SK-N-SH treated with all-trans-retinoic acid at 6 μM for 48 hours (cell line): ENCODE measurements at regions not wholly inside any gene's neighbourhood (a gene's known extent, or its start where the extent isn't known, plus 50 kb on each side); places are given as distances from the start of the nearest gene placed in this dataset.

Source experiments
- ATAC-seq: fragments of 200-7000 bp; cut with Tn5 transposase; 3 replicates; pipeline ENCODE4 v1.9.1; 2020; ENCODE audit warnings: mild to moderate bottlenecking, moderate library complexity
- ARNTL ChIP-seq: fragments of 450-650 bp; formaldehyde crosslinking; IDR thresholded peaks from 2 replicates; pipeline ENCODE4 v1.5.0; 2020; ENCODE audit warnings: low read depth, mild to moderate bottlenecking, moderate library complexity, borderline replicate concordance
- BACH2 ChIP-seq: fragments of 250-450 bp; sonication (Bioruptor Pico); IDR thresholded peaks from 2 replicates; pipeline ENCODE4 v1.9.0; 2021; ENCODE audit warnings: mild to moderate bottlenecking, borderline replicate concordance
- CSDC2 ChIP-seq: fragments of 250-450 bp; sonication (Bioruptor Pico); IDR thresholded peaks from 2 replicates; pipeline ENCODE4 v1.5.0; 2020; ENCODE audit warnings: mild to moderate bottlenecking, moderate library complexity
- ESRRG ChIP-seq: fragments of 250-450 bp; sonication (Bioruptor Pico); IDR thresholded peaks from 2 replicates; pipeline ENCODE4 v1.6.1; 2021; ENCODE audit warnings: mild to moderate bottlenecking
- GLIS3 ChIP-seq: fragments of 250-450 bp; sonication (Bioruptor Pico); IDR thresholded peaks from 2 replicates; pipeline ENCODE4 v1.5.0; 2020; ENCODE audit warnings: mild to moderate bottlenecking, moderate library complexity
- ISL1 ChIP-seq: fragments of 250-450 bp; sonication (Bioruptor Pico); IDR thresholded peaks from 2 replicates; pipeline ENCODE4 v2.1.2; 2022; ENCODE audit warnings: mild to moderate bottlenecking, moderate library complexity
- OSR1 ChIP-seq: fragments of 250-450 bp; sonication (Bioruptor Pico); IDR thresholded peaks from 2 replicates; pipeline ENCODE4 v1.8.0; 2022; ENCODE audit warnings: moderate library complexity, mild to moderate bottlenecking, inconsistent platforms
- RARB ChIP-seq: fragments of 250-450 bp; sonication (Bioruptor Pico); IDR thresholded peaks from 2 replicates; pipeline ENCODE4 v1.8.0; 2021; ENCODE audit warnings: mild to moderate bottlenecking, moderate library complexity
- SNAI2 ChIP-seq: fragments of 250-450 bp; sonication (Bioruptor Pico); IDR thresholded peaks from 2 replicates; pipeline ENCODE4 v1.5.0; 2020; ENCODE audit warnings: mild to moderate bottlenecking, moderate library complexity
- TCF4 ChIP-seq: fragments of 250-450 bp; sonication (Bioruptor Pico); IDR thresholded peaks from 2 replicates; pipeline ENCODE4 v1.8.0; 2021; ENCODE audit warnings: mild to moderate bottlenecking, moderate library complexity, borderline replicate concordance
- TOX ChIP-seq: fragments of 250-450 bp; sonication (Bioruptor Pico); IDR thresholded peaks from 2 replicates; pipeline ENCODE4 v1.8.0; 2021; ENCODE audit warnings: mild to moderate bottlenecking, moderate library complexity, borderline replicate concordance
- ZC3H10 ChIP-seq: fragments of 250-450 bp; sonication (Bioruptor Pico); IDR thresholded peaks from 2 replicates; pipeline ENCODE4 v1.5.1; 2021; ENCODE audit warnings: mild to moderate bottlenecking, moderate library complexity
- ZFP3 ChIP-seq: fragments of 250-450 bp; sonication (Bioruptor Pico); IDR thresholded peaks from 2 replicates; pipeline ENCODE4 v1.5.0; 2020; ENCODE audit warnings: mild to moderate bottlenecking, moderate library complexity
- ZFP30 ChIP-seq: fragments of 450-650 bp; formaldehyde crosslinking; IDR thresholded peaks from 2 replicates; pipeline ENCODE4 v1.5.0; 2022; ENCODE audit warnings: mild to moderate bottlenecking, moderate library complexity
- ZNF565 ChIP-seq: fragments of 450-650 bp; formaldehyde crosslinking; conservative IDR thresholded peaks from 2 replicates; pipeline ENCODE4 v1.5.0; 2020; ENCODE audit warnings: low read depth, mild to moderate bottlenecking, moderate library complexity
- ZNF70 ChIP-seq: fragments of 450-650 bp; formaldehyde crosslinking; IDR thresholded peaks from 2 replicates; pipeline ENCODE4 v1.5.0; 2020; ENCODE audit warnings: mild to moderate bottlenecking, moderate library complexity
- ZNF8 ChIP-seq: fragments of 450-650 bp; formaldehyde crosslinking; IDR thresholded peaks from 2 replicates; pipeline ENCODE4 v1.5.0; 2020; ENCODE audit warnings: mild to moderate bottlenecking, moderate library complexity
- TF ChIP-seq, protein P1 (sequence below): fragments of 250-450 bp; sonication (Bioruptor Pico); IDR thresholded peaks from 2 replicates; pipeline ENCODE4 v1.8.0; 2021; ENCODE audit warnings: low read depth, mild to moderate bottlenecking, moderate library complexity, borderline replicate concordance
- TF ChIP-seq, protein P2 (sequence below): fragments of 250-450 bp; sonication (Bioruptor Pico); IDR thresholded peaks from 2 replicates; pipeline ENCODE4 v1.5.1; 2020; ENCODE audit warnings: low read depth, mild to moderate bottlenecking, moderate library complexity
- TF ChIP-seq, protein P3 (sequence below): fragments of 250-450 bp; sonication (Bioruptor Pico); IDR thresholded peaks from 2 replicates; pipeline ENCODE4 v1.5.0; 2020; ENCODE audit warnings: mild to moderate bottlenecking, moderate library complexity
- TF ChIP-seq, protein P4 (sequence below): fragments of 250-450 bp; sonication (Bioruptor Pico); IDR thresholded peaks from 2 replicates; pipeline ENCODE4 v1.5.1; 2021; ENCODE audit warnings: mild to moderate bottlenecking, moderate library complexity
- TF ChIP-seq, protein P5 (sequence below): fragments of 250-450 bp; sonication (Bioruptor Pico); IDR thresholded peaks from 2 replicates; pipeline ENCODE4 v1.8.0; 2020; ENCODE audit warnings: mild to moderate bottlenecking, moderate library complexity, borderline replicate concordance

DNA sequence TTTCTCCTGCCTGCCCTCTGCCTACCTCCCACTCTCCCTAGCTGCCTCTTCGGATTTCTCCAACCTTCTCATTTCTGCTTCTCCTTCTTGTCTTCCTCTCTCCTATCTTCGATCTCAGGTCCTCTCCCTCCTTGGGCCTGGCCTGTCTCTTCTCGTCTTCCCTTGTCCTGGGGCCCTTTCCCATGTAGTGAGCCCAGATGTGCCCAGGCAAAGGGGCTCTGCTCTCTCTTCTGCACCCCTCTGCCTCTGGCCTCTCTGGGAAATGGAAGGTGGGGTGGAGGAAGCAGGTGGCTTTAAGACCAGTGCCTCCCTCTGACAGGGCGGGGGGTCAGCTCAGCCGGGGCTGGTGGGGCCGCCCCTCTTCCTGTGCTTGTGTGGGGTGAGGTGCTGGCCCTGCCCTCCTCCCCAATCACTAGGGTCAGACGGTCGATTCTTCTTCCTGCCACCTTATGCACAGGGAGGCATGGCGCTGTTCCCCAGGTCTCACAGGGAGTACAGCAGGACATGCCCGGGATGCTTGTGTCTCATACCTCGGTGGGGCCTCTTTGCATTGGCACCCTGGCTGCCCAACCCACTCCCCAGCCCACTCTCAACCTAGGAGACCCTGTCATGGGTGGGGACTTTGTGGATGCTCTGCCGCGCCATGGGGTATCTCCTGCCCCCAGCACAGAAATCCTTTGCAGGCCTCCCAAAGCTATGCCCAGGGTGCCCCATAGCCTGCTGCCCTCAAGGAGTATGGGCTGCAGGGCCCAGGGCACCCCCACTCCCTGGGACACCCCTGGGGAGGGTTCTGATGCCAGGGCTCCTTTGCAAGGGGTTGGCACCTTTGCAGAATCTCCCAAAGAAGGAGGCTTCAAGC, 213.8 kb upstream of the HAAO start:
- TF ChIP-seq ZNF70 (CRISPR knock-in tag) (no peak), ZC3H10 (CRISPR knock-in tag) (no peak), ISL1 (CRISPR knock-in tag) (no peak), TCF4 (no peak), RARB (CRISPR knock-in tag) (no peak), ZFP30 (no peak), ZNF8 (CRISPR knock-in tag) (no peak), SNAI2 (no peak), OSR1 (CRISPR knock-in tag) (no peak), ZNF565 (CRISPR knock-in tag) (no peak), CSDC2 (CRISPR knock-in tag) (no peak), TOX (CRISPR knock-in tag) (no peak), GLIS3 (no peak), ESRRG (CRISPR knock-in tag) (no peak), ARNTL (CRISPR knock-in tag) (no peak)
- TF ChIP-seq, protein P1, sequence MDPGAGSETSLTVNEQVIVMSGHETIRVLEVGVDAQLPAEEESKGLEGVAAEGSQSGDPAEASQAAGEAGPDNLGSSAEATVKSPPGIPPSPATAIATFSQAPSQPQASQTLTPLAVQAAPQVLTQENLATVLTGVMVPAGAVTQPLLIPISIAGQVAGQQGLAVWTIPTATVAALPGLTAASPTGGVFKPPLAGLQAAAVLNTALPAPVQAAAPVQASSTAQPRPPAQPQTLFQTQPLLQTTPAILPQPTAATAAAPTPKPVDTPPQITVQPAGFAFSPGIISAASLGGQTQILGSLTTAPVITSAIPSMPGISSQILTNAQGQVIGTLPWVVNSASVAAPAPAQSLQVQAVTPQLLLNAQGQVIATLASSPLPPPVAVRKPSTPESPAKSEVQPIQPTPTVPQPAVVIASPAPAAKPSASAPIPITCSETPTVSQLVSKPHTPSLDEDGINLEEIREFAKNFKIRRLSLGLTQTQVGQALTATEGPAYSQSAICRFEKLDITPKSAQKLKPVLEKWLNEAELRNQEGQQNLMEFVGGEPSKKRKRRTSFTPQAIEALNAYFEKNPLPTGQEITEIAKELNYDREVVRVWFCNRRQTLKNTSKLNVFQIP (CRISPR knock-in tag) = no peak
- TF ChIP-seq, protein P2, sequence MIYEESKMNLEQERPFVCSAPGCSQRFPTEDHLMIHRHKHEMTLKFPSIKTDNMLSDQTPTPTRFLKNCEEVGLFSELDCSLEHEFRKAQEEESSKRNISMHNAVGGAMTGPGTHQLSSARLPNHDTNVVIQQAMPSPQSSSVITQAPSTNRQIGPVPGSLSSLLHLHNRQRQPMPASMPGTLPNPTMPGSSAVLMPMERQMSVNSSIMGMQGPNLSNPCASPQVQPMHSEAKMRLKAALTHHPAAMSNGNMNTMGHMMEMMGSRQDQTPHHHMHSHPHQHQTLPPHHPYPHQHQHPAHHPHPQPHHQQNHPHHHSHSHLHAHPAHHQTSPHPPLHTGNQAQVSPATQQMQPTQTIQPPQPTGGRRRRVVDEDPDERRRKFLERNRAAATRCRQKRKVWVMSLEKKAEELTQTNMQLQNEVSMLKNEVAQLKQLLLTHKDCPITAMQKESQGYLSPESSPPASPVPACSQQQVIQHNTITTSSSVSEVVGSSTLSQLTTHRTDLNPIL (CRISPR knock-in tag) = no peak
- TF ChIP-seq, protein P3, sequence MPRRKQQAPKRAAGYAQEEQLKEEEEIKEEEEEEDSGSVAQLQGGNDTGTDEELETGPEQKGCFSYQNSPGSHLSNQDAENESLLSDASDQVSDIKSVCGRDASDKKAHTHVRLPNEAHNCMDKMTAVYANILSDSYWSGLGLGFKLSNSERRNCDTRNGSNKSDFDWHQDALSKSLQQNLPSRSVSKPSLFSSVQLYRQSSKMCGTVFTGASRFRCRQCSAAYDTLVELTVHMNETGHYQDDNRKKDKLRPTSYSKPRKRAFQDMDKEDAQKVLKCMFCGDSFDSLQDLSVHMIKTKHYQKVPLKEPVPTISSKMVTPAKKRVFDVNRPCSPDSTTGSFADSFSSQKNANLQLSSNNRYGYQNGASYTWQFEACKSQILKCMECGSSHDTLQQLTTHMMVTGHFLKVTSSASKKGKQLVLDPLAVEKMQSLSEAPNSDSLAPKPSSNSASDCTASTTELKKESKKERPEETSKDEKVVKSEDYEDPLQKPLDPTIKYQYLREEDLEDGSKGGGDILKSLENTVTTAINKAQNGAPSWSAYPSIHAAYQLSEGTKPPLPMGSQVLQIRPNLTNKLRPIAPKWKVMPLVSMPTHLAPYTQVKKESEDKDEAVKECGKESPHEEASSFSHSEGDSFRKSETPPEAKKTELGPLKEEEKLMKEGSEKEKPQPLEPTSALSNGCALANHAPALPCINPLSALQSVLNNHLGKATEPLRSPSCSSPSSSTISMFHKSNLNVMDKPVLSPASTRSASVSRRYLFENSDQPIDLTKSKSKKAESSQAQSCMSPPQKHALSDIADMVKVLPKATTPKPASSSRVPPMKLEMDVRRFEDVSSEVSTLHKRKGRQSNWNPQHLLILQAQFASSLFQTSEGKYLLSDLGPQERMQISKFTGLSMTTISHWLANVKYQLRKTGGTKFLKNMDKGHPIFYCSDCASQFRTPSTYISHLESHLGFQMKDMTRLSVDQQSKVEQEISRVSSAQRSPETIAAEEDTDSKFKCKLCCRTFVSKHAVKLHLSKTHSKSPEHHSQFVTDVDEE (CRISPR knock-in tag) = no peak
- TF ChIP-seq, protein P4, sequence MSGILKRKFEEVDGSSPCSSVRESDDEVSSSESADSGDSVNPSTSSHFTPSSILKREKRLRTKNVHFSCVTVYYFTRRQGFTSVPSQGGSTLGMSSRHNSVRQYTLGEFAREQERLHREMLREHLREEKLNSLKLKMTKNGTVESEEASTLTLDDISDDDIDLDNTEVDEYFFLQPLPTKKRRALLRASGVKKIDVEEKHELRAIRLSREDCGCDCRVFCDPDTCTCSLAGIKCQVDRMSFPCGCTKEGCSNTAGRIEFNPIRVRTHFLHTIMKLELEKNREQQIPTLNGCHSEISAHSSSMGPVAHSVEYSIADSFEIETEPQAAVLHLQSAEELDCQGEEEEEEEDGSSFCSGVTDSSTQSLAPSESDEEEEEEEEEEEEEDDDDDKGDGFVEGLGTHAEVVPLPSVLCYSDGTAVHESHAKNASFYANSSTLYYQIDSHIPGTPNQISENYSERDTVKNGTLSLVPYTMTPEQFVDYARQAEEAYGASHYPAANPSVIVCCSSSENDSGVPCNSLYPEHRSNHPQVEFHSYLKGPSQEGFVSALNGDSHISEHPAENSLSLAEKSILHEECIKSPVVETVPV (CRISPR knock-in tag) = no peak
- TF ChIP-seq, protein P5, sequence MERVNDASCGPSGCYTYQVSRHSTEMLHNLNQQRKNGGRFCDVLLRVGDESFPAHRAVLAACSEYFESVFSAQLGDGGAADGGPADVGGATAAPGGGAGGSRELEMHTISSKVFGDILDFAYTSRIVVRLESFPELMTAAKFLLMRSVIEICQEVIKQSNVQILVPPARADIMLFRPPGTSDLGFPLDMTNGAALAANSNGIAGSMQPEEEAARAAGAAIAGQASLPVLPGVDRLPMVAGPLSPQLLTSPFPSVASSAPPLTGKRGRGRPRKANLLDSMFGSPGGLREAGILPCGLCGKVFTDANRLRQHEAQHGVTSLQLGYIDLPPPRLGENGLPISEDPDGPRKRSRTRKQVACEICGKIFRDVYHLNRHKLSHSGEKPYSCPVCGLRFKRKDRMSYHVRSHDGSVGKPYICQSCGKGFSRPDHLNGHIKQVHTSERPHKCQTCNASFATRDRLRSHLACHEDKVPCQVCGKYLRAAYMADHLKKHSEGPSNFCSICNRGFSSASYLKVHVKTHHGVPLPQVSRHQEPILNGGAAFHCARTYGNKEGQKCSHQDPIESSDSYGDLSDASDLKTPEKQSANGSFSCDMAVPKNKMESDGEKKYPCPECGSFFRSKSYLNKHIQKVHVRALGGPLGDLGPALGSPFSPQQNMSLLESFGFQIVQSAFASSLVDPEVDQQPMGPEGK (CRISPR knock-in tag) = no peak
- TF ChIP-seq, all 23 proteins: peak for 0
- ATAC-seq = no peak

DNA sequence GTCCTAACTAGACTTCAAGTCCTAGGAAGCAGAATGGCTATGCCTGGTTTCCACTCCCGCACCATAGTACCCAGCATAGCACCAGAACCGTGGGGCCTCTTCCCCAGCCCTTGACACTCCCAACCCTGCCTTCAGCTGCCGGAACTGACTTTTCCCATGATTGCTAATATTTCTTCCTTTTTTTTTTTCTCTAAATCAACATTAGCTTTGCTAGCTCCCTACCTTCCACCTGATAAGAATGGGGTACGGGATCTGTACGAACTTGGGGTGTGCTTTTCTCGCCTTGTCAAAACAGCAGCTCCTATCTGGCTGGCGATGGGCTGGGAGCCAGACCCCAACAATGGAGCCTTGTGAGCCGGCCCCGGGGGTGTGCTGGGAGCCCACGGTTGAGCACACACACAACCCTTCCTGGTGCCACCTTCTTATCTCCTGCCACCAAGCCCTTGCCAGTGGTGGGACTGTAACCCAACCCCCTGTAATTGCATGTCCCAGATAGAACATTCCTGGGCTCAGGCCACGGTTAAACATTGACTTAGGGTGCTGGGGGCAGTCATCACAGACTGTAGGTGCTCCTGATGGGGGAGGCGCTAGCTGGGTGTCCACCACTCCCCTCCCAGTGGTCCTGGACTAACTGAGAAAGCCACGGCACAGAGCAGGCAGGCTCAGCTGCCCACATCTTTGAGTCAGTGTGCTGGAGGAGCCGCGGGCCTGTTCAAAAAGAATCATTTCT, 213.0 kb upstream of the HAAO start:
- no peak for TF ChIP-seq ZNF8 (CRISPR knock-in tag)
- TF ChIP-seq ZNF565 (CRISPR knock-in tag) = no peak
- TF ChIP-seq TCF4 = no peak
- no peak for TF ChIP-seq BACH2
- no peak for TF ChIP-seq RARB (CRISPR knock-in tag)
- TF ChIP-seq, protein P3 (CRISPR knock-in tag) = no peak
- TF ChIP-seq, protein P4 (CRISPR knock-in tag) = no peak
- no peak for TF ChIP-seq ZFP3 (CRISPR knock-in tag)
- no peak for TF ChIP-seq ZFP30
- TF ChIP-seq ZNF70 (CRISPR knock-in tag) = no peak
- TF ChIP-seq OSR1 (CRISPR knock-in tag) = no peak
- TF ChIP-seq ARNTL (CRISPR knock-in tag) = no peak
- TF ChIP-seq ESRRG (CRISPR knock-in tag) = no peak
- TF ChIP-seq ISL1 (CRISPR knock-in tag) = no peak
- no peak for ATAC-seq
